Right forelimb (tissue), 1 donor: ENCODE measurements at regions not wholly inside any gene's neighbourhood (a gene's known extent, or its start where the extent isn't known, plus 50 kb on each side); places are given as distances from the start of the nearest gene placed in this dataset.

ENCODE experiments used
- DNase-seq: peaks from one replicate; pipeline ENCODE4 v3.0.0-alpha.2; 2018

GRCh38 chr9:87122947-87123685, 175.8 kb upstream of the GAS1 start:
- no peak for DNase-seq

DNA sequence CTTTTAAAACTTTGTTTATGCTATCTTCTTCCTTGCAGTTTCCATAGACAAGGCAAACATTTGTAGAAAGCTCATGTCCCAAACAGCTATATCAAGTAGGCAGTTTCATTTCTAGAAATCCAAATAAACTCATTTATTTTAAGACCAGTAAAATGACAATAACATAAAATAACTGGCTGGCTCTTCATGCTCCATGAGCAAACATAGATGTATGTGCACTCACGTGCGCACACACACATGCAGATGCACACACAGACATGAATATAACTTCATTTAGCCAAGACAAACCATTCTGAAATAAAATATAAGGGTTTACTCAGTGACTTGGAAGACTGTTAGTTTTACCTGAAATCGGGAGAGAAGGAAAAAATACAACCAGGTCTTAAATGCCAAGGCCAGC, 176.5 kb upstream of the GAS1 start:
- no peak for DNase-seq

- DNase-seq: no peak
Observed at GRCh38 chr9:87125819-87126218, 178.5 kb upstream of the GAS1 start.

GRCh38 chr9:87127543-87127942, 180.2 kb upstream of the GAS1 start:
- DNase-seq: no peak

DNA sequence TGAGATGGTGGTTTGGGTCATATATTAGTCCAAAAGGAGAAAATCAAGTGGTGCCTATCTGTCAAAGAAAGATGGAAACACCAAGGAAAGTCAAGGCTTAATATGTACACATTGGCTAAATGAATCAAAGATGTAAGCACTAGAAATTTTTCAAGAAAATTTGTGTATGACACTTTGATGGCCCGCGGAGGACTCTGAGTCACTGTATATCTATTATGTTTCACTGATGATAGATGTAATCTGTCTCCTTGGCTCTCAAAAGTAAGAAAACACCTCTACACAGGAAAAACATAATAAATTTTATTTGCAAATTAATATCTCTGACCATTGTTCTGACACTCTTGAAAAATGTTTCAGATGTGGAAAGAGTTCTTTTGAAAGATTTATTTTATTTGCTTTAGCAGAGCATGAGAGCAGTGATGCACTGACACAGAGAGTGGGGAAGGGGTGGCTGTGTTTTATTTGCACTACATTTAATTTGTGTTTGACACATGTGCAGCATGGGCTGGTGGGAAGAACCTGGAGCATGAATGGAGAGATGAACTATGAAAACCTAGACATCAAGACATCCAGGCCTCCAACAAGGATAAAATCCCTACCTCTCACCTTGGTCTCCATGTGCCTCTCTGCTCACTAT, 180.8 kb upstream of the GAS1 start:
- DNase-seq: no peak

DNA sequence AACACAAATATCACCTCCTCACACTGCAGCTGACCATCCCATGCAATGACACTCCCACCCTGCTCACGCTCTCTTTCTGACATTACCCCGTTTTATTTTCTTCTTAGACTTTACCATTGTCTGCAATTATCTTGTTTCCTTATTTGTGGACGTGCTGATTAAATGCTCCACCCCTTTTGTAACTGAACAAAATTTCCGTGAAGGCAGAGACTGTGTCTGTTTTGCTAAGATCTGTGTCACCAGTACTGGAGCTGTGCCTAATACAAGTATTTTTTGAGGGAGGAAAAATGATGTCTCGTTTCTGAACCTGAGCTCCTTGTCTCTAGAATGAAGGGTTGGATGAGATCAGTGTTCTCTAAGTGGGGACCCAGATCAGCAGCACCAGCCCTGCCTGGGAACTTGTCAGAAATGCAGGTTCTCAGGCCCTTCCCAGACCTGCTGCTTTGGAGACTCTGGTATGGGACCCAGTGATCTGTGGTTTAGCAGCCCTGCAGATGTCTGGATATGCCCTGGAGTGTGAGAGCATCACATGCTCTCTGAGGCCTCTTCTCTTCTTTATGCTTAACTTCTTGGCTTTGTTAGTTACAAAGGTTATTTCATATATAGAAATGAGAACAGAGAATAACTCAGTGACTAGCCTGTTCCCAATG, 181.7 kb upstream of the GAS1 start:
- no peak for DNase-seq

DNA sequence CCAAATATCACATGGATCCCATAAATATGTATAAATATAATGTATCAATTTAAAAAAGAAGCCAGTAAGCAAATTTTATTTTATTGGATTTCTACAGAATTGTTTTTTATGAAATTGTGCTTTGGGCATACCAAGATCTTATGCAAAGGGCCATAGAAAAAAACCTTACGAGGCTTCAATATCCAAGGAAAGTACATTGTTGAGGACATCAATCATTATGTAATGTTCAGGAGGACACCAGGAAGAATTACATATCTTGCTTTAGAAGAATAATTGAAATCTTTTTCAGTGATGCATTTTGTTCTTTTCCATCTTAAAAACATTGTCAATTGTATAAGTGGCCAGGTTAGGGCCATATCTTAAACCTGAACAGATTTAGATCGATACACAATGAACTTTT, 187.8 kb upstream of the GAS1 start:
- DNase-seq: no peak

DNA sequence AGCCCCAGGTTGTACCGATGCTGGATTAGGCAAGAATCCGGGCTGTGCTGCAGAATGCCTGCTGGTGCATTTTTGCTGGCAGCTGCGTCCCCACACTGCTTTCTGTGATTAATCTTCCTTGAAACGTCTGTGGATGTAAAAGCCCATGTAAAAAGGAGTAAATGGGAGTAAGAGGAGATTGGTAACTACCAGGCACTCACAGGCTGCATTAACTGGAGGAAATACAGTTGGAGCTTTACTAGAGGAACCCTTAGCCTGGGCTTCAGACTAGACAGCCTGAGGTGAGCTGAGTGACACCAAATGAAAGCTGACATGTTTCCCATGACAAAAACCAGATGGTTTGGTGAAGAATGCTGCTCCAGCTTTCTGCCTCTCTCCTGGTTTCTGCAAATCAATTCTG, 190.4 kb upstream of the GAS1 start:
- no peak for DNase-seq

- DNase-seq: no peak
Observed at GRCh38 chr9:87138128-87139040, 191.1 kb upstream of the GAS1 start.

DNA sequence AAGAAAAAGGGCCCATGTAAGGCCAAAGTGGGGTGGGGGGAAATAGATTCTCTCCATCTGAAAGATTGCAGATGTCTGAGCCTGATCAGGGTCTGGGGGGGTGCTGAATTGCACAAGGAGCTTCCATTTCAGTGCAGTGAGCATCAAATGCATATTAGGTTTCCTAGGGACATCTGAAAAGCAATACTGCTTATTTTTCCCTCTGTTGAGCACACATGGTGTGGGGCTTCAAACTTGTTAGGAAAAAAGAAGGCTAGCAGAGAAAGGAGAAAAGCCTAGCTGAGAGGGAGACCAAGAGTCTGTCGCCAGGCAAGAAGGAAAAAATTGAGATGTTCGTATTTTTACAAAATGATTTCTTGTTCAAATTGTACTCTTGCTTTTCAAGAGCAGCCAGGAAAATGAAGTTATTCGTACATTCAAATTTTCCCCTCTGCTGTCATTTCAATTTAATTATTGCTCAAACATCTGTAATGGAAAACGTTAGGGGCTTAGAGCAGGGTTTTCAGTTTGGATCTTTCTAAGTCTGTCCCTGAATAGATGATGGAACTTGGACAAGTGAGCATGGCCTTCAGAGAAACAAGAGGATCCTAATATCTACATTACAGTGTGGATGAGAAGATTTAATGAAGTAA, 191.9 kb upstream of the GAS1 start:
- no peak for DNase-seq

DNA sequence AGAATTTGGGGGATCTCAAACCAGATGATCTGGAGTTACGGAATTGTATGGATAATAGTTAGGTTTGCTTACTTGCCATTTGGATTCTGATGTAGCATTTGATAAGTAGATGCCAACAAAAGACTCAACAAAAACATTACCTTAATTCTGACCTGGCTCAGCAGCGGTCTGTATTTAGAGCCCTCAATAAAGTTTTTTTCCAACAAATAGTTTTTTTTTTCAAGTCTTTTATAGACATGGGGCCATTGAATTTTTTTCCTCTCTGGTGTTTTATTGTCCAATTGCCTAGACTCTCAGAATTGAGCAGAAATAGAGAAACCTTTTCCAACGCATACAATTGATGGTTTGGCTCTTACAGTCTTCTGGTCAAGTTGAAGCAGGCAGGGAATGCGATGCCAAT, 192.8 kb upstream of the GAS1 start:
- no peak for DNase-seq

DNA sequence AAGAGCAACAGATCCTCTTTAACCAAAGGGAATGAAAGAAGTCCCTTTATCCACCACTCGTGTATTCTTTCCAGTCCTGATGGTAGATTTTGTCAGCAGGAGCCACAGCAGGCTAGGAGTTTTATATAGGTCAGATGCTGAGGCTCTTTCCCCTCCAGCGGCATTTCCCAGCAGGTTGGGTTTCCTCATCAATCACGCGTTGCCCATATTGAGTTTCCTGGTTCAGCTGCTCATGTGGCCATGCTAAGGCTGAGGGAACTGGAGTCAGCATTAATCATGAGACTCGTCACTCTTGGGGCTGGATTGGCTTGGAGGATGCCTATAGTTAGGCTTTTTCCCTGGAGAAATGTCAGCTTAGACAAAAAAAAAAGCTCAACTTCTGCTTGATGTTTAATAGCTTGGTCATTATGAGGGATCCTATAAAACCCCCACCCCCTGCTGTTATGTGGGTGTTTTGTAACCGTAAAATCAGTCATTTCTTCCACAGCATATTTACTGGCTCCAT, 193.4 kb upstream of the GAS1 start:
- DNase-seq: no peak

- no peak for DNase-seq
Observed at GRCh38 chr9:87141124-87141523, 193.8 kb upstream of the GAS1 start.

GRCh38 chr9:87146933-87147332, 199.6 kb upstream of the GAS1 start:
- DNase-seq: no peak

- no peak for DNase-seq
Observed at GRCh38 chr9:87147839-87148238, 200.5 kb upstream of the GAS1 start.

- DNase-seq: peak; percentile 94
Observed at GRCh38 chr9:87148331-87149104, 201.2 kb upstream of the GAS1 start.

GRCh38 chr9:87149799-87150198, 202.5 kb upstream of the GAS1 start:
- DNase-seq: no peak

DNA sequence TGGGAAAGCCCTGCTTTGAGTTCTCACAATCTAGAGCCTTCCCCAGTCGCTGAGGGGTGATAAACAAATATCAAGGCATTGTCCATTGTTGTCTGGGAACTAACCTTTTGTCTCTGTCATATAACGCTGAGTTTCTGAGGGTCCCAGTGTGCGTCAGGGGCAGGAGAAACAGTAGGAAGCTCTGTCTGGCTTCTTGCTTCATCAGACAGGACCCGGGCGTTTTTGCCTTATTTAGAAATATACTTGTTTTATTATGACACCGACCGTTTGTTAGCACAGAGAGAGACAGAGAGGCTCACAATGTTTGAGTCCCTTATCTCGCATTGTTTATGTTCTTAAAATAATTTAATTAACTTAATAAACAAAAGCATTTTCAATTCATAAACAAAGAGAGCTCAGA, 204.9 kb upstream of the GAS1 start:
- DNase-seq: no peak

- DNase-seq: no peak
Observed at GRCh38 chr9:87156247-87156646, 208.9 kb upstream of the GAS1 start.

DNA sequence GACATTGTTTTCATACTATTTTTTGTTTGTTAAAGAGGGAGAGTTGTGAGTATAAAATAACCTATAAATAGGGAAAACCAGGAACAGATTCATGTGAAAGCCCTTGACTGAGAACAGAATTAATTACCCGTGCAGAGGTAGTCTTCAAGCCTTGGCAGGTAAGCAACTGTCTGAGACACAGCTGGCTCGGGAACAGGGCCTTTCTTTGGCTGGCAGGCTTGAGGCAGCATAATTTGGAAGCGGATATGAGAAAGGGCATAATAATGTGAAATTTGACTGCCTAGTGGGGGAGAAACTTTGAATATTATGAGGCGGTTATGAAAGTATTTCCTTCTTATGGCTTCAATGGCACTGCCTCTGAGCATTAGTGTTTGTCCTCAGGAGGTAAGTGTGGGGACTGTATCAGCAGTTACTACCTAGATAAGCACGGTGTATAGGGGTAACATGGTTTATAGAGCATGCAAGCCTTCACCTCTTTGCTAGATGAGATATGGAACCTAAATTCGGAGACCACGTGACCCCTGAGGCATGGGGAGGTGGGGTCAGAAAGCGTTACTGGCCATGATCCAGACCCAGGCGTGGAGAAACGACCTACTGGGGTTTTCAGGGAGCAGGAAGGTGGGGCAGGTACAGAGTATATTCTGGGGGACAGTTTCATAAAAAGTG, 210.2 kb upstream of the GAS1 start:
- DNase-seq: no peak

GRCh38 chr9:87158765-87159164, 211.5 kb upstream of the GAS1 start:
- DNase-seq: no peak
